ENCODE measurements at regions not wholly inside any gene's neighbourhood (a gene's known extent, or its start where the extent isn't known, plus 50 kb on each side); places are given as distances from the start of the nearest gene placed in this dataset.

- TF ChIP-seq EP300 (IDR thresholded peaks at IDR 0.05) = no peak
- TF ChIP-seq POLR2A (IDR thresholded peaks at IDR 0.05; ENCODE audit: low read depth) = no peak
Observed at GRCh38 chr13:52949742-52950141, 78.9 kb upstream of the OLFM4 start.

Measured in esophagus muscularis mucosa (tissue), 2 donors.